GM21737 (cell line): ENCODE measurements at regions not wholly inside any gene's neighbourhood (a gene's known extent, or its start where the extent isn't known, plus 50 kb on each side); places are given as distances from the start of the nearest gene placed in this dataset.
"Not testable (repeated sequence)": the region's sequence is repeated elsewhere in the genome, so short reads cannot be mapped to it uniquely, and the experiment has no call there.

ENCODE experiments used
- ATAC-seq: cut with Tn5 transposase; IDR thresholded peaks from one replicate; pipeline ENCODE4 v1.9.1; 2021; ENCODE audit warnings: mild to moderate bottlenecking, moderate library complexity; ENCODE audit not compliant: unreplicated experiment

GRCh38 chr4:79575709-79576428, 167.8 kb upstream of the GK2 start:
- ATAC-seq = no peak

GRCh38 chr4:79574741-79575451, 166.9 kb upstream of the GK2 start:
- no peak for ATAC-seq

GRCh38 chr4:79563219-79563618, 155.2 kb upstream of the GK2 start:
- ATAC-seq = no peak

GRCh38 chr4:79561751-79562150, 153.7 kb upstream of the GK2 start:
- ATAC-seq = no peak

GRCh38 chr4:79559398-79559797, 151.4 kb upstream of the GK2 start:
- not testable (repeated sequence) for ATAC-seq

GRCh38 chr4:79552311-79552710, 144.3 kb upstream of the GK2 start:
- ATAC-seq = no peak

- no peak for ATAC-seq
Observed at GRCh38 chr4:79551555-79551954, 143.5 kb upstream of the GK2 start.

- no peak for ATAC-seq
Observed at GRCh38 chr4:79547851-79548250, 139.8 kb upstream of the GK2 start.

- ATAC-seq = not testable (repeated sequence)
Observed at GRCh38 chr4:79545292-79545691, 137.3 kb upstream of the GK2 start.

- ATAC-seq = no peak
Observed at GRCh38 chr4:79540143-79540542, 132.1 kb upstream of the GK2 start.

GRCh38 chr4:79535516-79535915, 127.5 kb upstream of the GK2 start:
- no peak for ATAC-seq

GRCh38 chr4:79528241-79528706, 120.2 kb upstream of the GK2 start:
- no peak for ATAC-seq

- ATAC-seq = no peak
Observed at GRCh38 chr4:79526641-79527565, 118.9 kb upstream of the GK2 start.

- ATAC-seq = no peak
Observed at GRCh38 chr4:79516114-79516513, 108.1 kb upstream of the GK2 start.

- ATAC-seq = no peak
Observed at GRCh38 chr4:79514621-79515329, 106.7 kb upstream of the GK2 start.

- ATAC-seq = no peak
Observed at GRCh38 chr4:79513576-79513975, 105.5 kb upstream of the GK2 start.

GRCh38 chr4:79512363-79512762, 104.3 kb upstream of the GK2 start:
- no peak for ATAC-seq

GRCh38 chr4:79502081-79502480, 94.1 kb upstream of the GK2 start:
- ATAC-seq = no peak

GRCh38 chr4:79498282-79498681, 90.3 kb upstream of the GK2 start:
- ATAC-seq = no peak

- ATAC-seq = no peak
Observed at GRCh38 chr4:79497001-79497400, 89.0 kb upstream of the GK2 start.

- no peak for ATAC-seq
Observed at GRCh38 chr4:79495447-79495846, 87.4 kb upstream of the GK2 start.
